ENCODE measurements at regions not wholly inside any gene's neighbourhood (a gene's known extent, or its start where the extent isn't known, plus 50 kb on each side); places are given as distances from the start of the nearest gene placed in this dataset.

GRCh38 chr4:59122626-59123025 is 2012.4 kb upstream of the IGFBP7 start:
- TF ChIP-seq CTCF (IDR thresholded peaks at IDR 0.05), result no peak
- no peak for TF ChIP-seq POLR2A (IDR thresholded peaks at IDR 0.05)

Measured in testis (tissue), 2 donors.